Caco-2 (cell line): ENCODE measurements at regions not wholly inside any gene's neighbourhood (a gene's known extent, or its start where the extent isn't known, plus 50 kb on each side); places are given as distances from the start of the nearest gene placed in this dataset.

Experiments used
- BruUV-seq: library from RNA; stranded (reverse); fragments of 400-500 nt; replicated peaks from 2 replicates; lab custom pipeline; 2021; lab: Mats Ljungman, UMichigan
- CTCF ChIA-PET: fragments of 300-600 bp; sonication (Branson Sonifier 250); formaldehyde crosslinking; loops from one replicate; lab custom pipeline; 2022; ENCODE audit warnings: antibody characterized with exemption; lab: Charles Lee
- POLR2A ChIA-PET: fragments of 300-600 bp; sonication (Branson Sonifier 250); formaldehyde crosslinking; loops from one replicate; lab custom pipeline; 2022; ENCODE audit warnings: antibody characterized with exemption; lab: Charles Lee
- DNase-seq, 2 experiments: peaks; one replicate each; pipeline versions ENCODE4 v3.0.0 to v3.0.0-alpha.2; 2020 to 2022
- H3K27me3 ChIP-seq: replicated peaks from 2 replicates; pipeline ENCODE4 v1.6.0; 2011; ENCODE audit warnings: low read length; ENCODE audit not compliant: control insufficient read depth, insufficient read depth
- H3K36me3 ChIP-seq: 2 replicates; pipeline ENCODE4 v1.5.1; 2011; ENCODE audit warnings: low read length; ENCODE audit not compliant: control insufficient read depth, insufficient read depth
- H3K4me1 ChIP-seq: fragments of 250-450 bp; sonication (Bioruptor Pico); 2 replicates; pipeline ENCODE4 v1.5.1; 2020; ENCODE audit warnings: mild to moderate bottlenecking
- H3K4me3 ChIP-seq: 2 replicates; pipeline ENCODE4 v1.5.1; 2011; ENCODE audit warnings: low read depth, mild to moderate bottlenecking, control low read depth, low read length
- H3K9me3 ChIP-seq: fragments of 250-450 bp; sonication (Bioruptor Pico); 2 replicates; pipeline ENCODE4 v1.5.1; 2020; ENCODE audit warnings: mild to moderate bottlenecking, moderate library complexity
- H3K27ac Mint-ChIP-seq: one replicate; pipeline ENCODE4 v1.8.0; 2022; ENCODE audit warnings: mixed read lengths; ENCODE audit not compliant: unreplicated experiment
- H3K27me3 Mint-ChIP-seq: one replicate; pipeline ENCODE4 v1.8.0; 2022; ENCODE audit warnings: mixed read lengths; ENCODE audit not compliant: insufficient read depth, unreplicated experiment
- H3K36me3 Mint-ChIP-seq: one replicate; pipeline ENCODE4 v1.8.0; 2022; ENCODE audit warnings: mild to moderate bottlenecking, mixed read lengths; ENCODE audit not compliant: insufficient read depth, unreplicated experiment
- H3K4me1 Mint-ChIP-seq: one replicate; pipeline ENCODE4 v1.8.0; 2022; ENCODE audit warnings: low read depth, mixed read lengths; ENCODE audit not compliant: unreplicated experiment
- H3K4me3 Mint-ChIP-seq: one replicate; pipeline ENCODE4 v1.8.0; 2022; ENCODE audit warnings: mild to moderate bottlenecking, moderate library complexity, mixed read lengths; ENCODE audit not compliant: unreplicated experiment
- H3K9me3 Mint-ChIP-seq: one replicate; pipeline ENCODE4 v1.8.0; 2022; ENCODE audit warnings: mixed read lengths; ENCODE audit not compliant: unreplicated experiment
- intact Hi-C: fragments of 100-400 bp; cut with micrococcal nuclease; formaldehyde crosslinking; loops from one replicate; pipeline ENCODE4 v1.10.0; 2022; ENCODE audit not compliant: unreplicated experiment
- TF ChIP-seq, protein P1 (sequence below), 2 experiments: fragments of 200-600 bp in 1 of 2; IDR thresholded peaks; 1 replicate in 1 of 2; 2 replicates in 1 of 2; pipeline versions ENCODE4 v1.5.1 to v1.8.0; 2011 to 2022; ENCODE audit warnings: antibody characterized with exemption in 1 of 2, control low read depth in 1 of 2, inconsistent platforms in 1 of 2, low read depth in 1 of 2, low read length in 1 of 2, mild to moderate bottlenecking in 1 of 2, moderate library complexity in 1 of 2; ENCODE audit not compliant: insufficient read depth in 1 of 2, severe bottlenecking in 1 of 2, unreplicated experiment in 1 of 2

DNA sequence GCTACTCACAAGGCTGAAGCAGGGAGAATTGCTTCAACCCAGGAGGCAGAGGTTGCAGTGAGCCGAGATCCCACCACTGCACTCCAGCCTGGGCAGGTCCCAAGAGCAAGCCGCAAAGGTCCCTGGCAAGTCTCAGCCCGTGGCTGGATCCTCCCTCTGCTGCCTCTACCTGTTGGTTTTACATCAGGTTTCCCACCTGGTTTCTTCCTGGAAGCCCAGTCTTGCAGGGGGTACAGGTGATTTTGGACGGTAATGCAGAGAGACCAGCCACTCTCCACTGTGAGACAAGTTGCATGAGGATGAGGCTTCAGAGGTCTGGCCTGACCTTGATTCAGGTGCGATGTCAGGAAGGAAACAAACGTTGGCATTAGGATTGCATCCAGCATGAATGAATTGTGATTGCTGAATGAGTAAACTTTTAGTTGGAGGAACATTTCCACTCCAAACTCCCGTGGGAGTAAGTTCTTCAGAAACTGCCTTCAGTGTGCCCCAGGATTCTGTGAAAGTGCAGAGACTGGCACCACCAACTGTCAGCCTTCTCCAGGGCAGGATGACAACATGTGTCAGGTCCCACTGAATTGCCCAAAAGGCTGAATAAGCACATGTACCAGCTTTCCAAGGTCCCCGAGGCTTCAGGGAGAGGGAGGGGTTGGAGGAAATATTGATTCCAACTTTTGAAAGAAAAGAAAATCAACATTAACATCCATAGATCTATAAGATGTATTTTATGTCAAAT, 189.4 kb downstream of the TJP1 start:
- Histone ChIP-seq H3K27me3 (no peaks in the 10 kb centered on the region), H3K36me3 (no peaks in the 10 kb centered on the region), H3K9me3 (no peaks in the 10 kb centered on the region), H3K4me1 (no peaks in the 10 kb centered on the region), H3K4me3 (no peak overlapping the region)
- TF ChIP-seq, protein P1, sequence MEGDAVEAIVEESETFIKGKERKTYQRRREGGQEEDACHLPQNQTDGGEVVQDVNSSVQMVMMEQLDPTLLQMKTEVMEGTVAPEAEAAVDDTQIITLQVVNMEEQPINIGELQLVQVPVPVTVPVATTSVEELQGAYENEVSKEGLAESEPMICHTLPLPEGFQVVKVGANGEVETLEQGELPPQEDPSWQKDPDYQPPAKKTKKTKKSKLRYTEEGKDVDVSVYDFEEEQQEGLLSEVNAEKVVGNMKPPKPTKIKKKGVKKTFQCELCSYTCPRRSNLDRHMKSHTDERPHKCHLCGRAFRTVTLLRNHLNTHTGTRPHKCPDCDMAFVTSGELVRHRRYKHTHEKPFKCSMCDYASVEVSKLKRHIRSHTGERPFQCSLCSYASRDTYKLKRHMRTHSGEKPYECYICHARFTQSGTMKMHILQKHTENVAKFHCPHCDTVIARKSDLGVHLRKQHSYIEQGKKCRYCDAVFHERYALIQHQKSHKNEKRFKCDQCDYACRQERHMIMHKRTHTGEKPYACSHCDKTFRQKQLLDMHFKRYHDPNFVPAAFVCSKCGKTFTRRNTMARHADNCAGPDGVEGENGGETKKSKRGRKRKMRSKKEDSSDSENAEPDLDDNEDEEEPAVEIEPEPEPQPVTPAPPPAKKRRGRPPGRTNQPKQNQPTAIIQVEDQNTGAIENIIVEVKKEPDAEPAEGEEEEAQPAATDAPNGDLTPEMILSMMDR (IDR thresholded peaks at IDR 0.05; ENCODE audit: insufficient read depth in 1 of 2, low read depth in 1 of 2, low read length in 1 of 2, severe bottlenecking in 1 of 2, unreplicated experiment in 1 of 2), result no peak
- H3K27me3 Mint-ChIP-seq, result peaks cover 20% of the 10 kb centered on the region
- intact Hi-C loops, result no loop called here
- no peak overlapping the region for H3K4me3 Mint-ChIP-seq
- no peak overlapping the region for H3K27ac Mint-ChIP-seq
- H3K9me3 Mint-ChIP-seq, result no peaks in the 10 kb centered on the region
- no peak for DNase-seq
- BruUV-seq, result no TSS peak
- H3K4me1 Mint-ChIP-seq, result no peaks in the 10 kb centered on the region
- no peaks in the 10 kb centered on the region for H3K36me3 Mint-ChIP-seq
- CTCF ChIA-PET, result interaction anchor here (0.7 kb wide), 1 partner anchor 358 kb away, joined by 3 read pairs; no protein-coding TSS in a partner anchor
- POLR2A ChIA-PET, result no interaction called here

DNA sequence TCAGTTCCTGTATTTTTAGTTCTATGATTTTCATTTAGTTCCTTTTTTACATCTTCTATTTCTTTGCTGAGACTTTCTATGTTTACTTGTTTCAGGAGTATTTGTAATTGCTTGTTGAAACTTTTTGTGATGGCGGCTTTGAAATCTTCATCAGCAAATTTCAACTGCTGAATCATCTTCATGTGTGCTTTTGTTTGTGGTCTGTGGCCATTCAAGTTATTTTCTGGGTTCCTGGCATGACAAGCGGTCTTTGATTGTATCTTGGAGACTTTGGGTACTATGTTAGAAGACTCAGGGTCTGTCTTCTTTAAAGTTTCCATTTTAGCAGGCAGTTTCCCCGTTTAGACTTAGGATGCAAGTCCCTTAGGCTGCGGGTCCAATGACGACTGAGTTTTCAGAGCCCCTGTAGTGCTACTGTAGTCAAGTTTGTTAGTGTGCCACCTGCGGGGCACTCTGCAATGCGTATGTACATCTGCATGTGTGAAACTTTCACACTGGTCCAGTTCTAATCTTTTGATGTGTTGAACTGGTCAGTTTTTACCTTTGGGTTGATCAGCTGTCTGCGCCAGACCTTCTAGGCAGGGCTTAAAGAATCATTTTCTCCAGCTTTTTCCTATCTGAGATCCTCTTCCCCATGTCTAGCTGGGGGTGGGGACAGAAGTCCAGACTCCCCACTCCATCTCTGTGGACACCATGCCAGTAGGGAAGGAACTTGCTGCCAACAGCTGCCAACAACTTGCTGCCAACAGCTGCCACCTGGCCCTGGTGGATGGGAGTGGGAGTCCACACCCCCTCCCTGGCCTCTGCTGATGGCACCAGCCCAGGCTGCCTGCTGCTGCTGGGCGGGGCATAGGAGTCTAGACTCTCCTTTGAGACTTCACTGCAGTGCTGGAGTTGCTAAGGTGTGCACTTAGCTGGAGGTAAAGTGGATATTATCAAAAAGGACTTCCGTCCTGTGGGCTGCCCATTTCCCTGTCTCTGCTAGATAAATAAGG, 190.9 kb downstream of the TJP1 start:
- ChIA-PET POLR2A (no interaction called here), CTCF (no interaction called here)
- no peaks in the 10 kb centered on the region for H3K4me1 Mint-ChIP-seq
- Histone ChIP-seq H3K36me3 (no peaks in the 10 kb centered on the region), H3K27me3 (no peaks in the 10 kb centered on the region), H3K4me1 (no peaks in the 10 kb centered on the region), H3K9me3 (no peaks in the 10 kb centered on the region), H3K4me3 (no peak overlapping the region)
- intact Hi-C loops, result no loop called here
- no peak overlapping the region for H3K4me3 Mint-ChIP-seq
- no peak overlapping the region for H3K27ac Mint-ChIP-seq
- BruUV-seq, result no TSS peak
- no peaks in the 10 kb centered on the region for H3K9me3 Mint-ChIP-seq
- no peaks in the 10 kb centered on the region for H3K36me3 Mint-ChIP-seq
- TF ChIP-seq, protein P1 (IDR thresholded peaks at IDR 0.05; ENCODE audit: insufficient read depth in 1 of 2, low read depth in 1 of 2, low read length in 1 of 2, severe bottlenecking in 1 of 2, unreplicated experiment in 1 of 2), result no peak
- no peak for DNase-seq
- peaks cover 20% of the 10 kb centered on the region for H3K27me3 Mint-ChIP-seq

DNA sequence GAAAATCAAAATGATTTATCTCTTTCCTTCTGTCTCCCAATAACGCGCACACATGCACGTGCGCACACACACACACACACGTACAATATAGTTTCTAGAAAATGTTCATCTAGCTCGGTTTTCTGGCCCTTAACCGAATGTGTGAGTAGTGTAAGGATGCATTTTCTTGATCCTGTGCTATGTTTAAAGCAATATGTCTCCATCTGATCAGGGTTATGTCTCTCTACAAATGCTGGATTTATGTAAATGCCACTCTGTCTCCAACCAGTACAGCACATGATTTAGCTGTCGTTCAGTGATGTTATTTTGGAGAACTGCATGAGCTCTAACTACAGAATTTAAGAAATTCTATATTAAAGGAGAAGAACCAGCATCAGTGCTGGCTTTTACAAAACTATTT, 198.0 kb downstream of the TJP1 start:
- no peaks in the 10 kb centered on the region for H3K9me3 ChIP-seq
- TF ChIP-seq, protein P1 (IDR thresholded peaks at IDR 0.05; ENCODE audit: insufficient read depth in 1 of 2, low read depth in 1 of 2, low read length in 1 of 2, severe bottlenecking in 1 of 2, unreplicated experiment in 1 of 2), result no peak
- no peaks in the 10 kb centered on the region for H3K36me3 ChIP-seq
- H3K4me1 ChIP-seq, result no peaks in the 10 kb centered on the region
- DNase-seq, result no peak
- Mint-ChIP-seq H3K27ac (no peak overlapping the region), H3K4me1 (no peaks in the 10 kb centered on the region), H3K4me3 (no peak overlapping the region), H3K27me3 (peaks cover 10% of the 10 kb centered on the region), H3K36me3 (no peaks in the 10 kb centered on the region), H3K9me3 (no peaks in the 10 kb centered on the region)
- POLR2A ChIA-PET, result no interaction called here
- H3K27me3 ChIP-seq, result no peaks in the 10 kb centered on the region
- BruUV-seq, result no TSS peak
- no peak overlapping the region for H3K4me3 ChIP-seq
- intact Hi-C loops, result no loop called here
- CTCF ChIA-PET, result no interaction called here
